ENCODE measurements at regions not wholly inside any gene's neighbourhood (a gene's known extent, or its start where the extent isn't known, plus 50 kb on each side); places are given as distances from the start of the nearest gene placed in this dataset.

- TF ChIP-seq CTCF (IDR thresholded peaks at IDR 0.05) (no peak), POLR2A (IDR thresholded peaks at IDR 0.05; ENCODE audit: low read depth) (no peak), POLR2AphosphoS5 (IDR thresholded peaks at IDR 0.05) (no peak), EP300 (IDR thresholded peaks at IDR 0.05) (no peak)
Measured at GRCh38 chr18:42436222-42436765, 481.3 kb downstream of the PIK3C3 start.
